H9 (cell line): ENCODE measurements at regions not wholly inside any gene's neighbourhood (a gene's known extent, or its start where the extent isn't known, plus 50 kb on each side); places are given as distances from the start of the nearest gene placed in this dataset.

Experiments used
- DNase-seq: peaks from one replicate; pipeline ENCODE4 v3.0.0-alpha.2; 2017
- H2AFZ ChIP-seq: one replicate; pipeline ENCODE4 v1.6.1; 2013; ENCODE audit warnings: mild to moderate bottlenecking, low read length, control low read depth, moderate library complexity
- H2AK5ac ChIP-seq: 2 replicates; pipeline ENCODE4 v1.6.1; 2013; ENCODE audit warnings: low read length, control low read depth, mixed read lengths; ENCODE audit not compliant: insufficient read length
- H2BK120ac ChIP-seq: one replicate; pipeline ENCODE4 v1.6.1; 2013; ENCODE audit warnings: low read depth, mild to moderate bottlenecking, low read length, control low read depth, inconsistent platforms; ENCODE audit not compliant: poor library complexity, severe bottlenecking
- H2BK12ac ChIP-seq: 2 replicates; pipeline ENCODE4 v1.6.1; 2013; ENCODE audit warnings: low read length, control low read depth, mixed read lengths, low read depth; ENCODE audit not compliant: insufficient read length
- H2BK15ac ChIP-seq: 2 replicates; pipeline ENCODE4 v1.6.1; 2013; ENCODE audit warnings: low read depth, low read length, control low read depth
- H2BK20ac ChIP-seq: one replicate; pipeline ENCODE4 v1.6.1; 2013; ENCODE audit warnings: low read depth, mild to moderate bottlenecking, low read length, control low read depth, inconsistent platforms; ENCODE audit not compliant: poor library complexity, severe bottlenecking
- H2BK5ac ChIP-seq: 2 replicates; pipeline ENCODE4 v1.6.1; 2013; ENCODE audit warnings: low read length, control low read depth, mixed read lengths; ENCODE audit not compliant: insufficient read length
- H3K14ac ChIP-seq: 2 replicates; pipeline ENCODE4 v1.6.1; 2013; ENCODE audit warnings: low read length, control low read depth; ENCODE audit not compliant: insufficient read depth
- H3K18ac ChIP-seq: 2 replicates; pipeline ENCODE4 v1.6.1; 2013; ENCODE audit warnings: low read depth, mild to moderate bottlenecking, mixed read lengths, low read length, control low read depth; ENCODE audit not compliant: insufficient read length
- H3K23ac ChIP-seq: 2 replicates; pipeline ENCODE4 v1.6.1; 2013; ENCODE audit warnings: low read length, control low read depth, mixed read lengths, low read depth; ENCODE audit not compliant: insufficient read length
- H3K23me2 ChIP-seq: 2 replicates; pipeline ENCODE4 v1.6.1; 2013; ENCODE audit warnings: low read depth, mild to moderate bottlenecking, mixed read lengths, low read length, control low read depth; ENCODE audit not compliant: insufficient read length, poor library complexity, severe bottlenecking
- H3K27ac ChIP-seq: 2 replicates; pipeline ENCODE4 v1.5.1; 2013; ENCODE audit warnings: low read length, control low read depth, mixed read lengths, low read depth; ENCODE audit not compliant: insufficient read length
- H3K27me3 ChIP-seq: 2 replicates; pipeline ENCODE4 v1.6.1; 2013; ENCODE audit warnings: low read length, control low read depth, inconsistent platforms; ENCODE audit not compliant: insufficient read depth
- H3K4ac ChIP-seq: 2 replicates; pipeline ENCODE4 v1.6.1; 2013; ENCODE audit warnings: low read depth, mild to moderate bottlenecking, control low read depth, inconsistent platforms, low read length, moderate library complexity
- H3K4me1 ChIP-seq: 2 replicates; pipeline ENCODE4 v1.6.1; 2013; ENCODE audit warnings: low read length, control low read depth, inconsistent platforms; ENCODE audit not compliant: insufficient read depth
- H3K4me2 ChIP-seq: 2 replicates; pipeline ENCODE4 v1.6.1; 2013; ENCODE audit warnings: low read length, control low read depth, mixed read lengths; ENCODE audit not compliant: insufficient read length, insufficient read depth
- H3K56ac ChIP-seq: 2 replicates; pipeline ENCODE4 v1.6.1; 2013; ENCODE audit warnings: low read depth, mild to moderate bottlenecking, mixed read lengths, low read length, control low read depth; ENCODE audit not compliant: insufficient read length
- H3K79me1 ChIP-seq: 2 replicates; pipeline ENCODE4 v1.6.1; 2013; ENCODE audit warnings: low read depth, mild to moderate bottlenecking, moderate library complexity, low read length, control low read depth, inconsistent platforms; ENCODE audit not compliant: insufficient read depth, poor library complexity, severe bottlenecking
- H3K79me2 ChIP-seq: 2 replicates; pipeline ENCODE4 v1.6.1; 2013; ENCODE audit warnings: low read length, control low read depth, inconsistent platforms; ENCODE audit not compliant: insufficient read depth
- H3K9ac ChIP-seq: 2 replicates; pipeline ENCODE4 v1.6.1; 2013; ENCODE audit warnings: low read length, control low read depth, mixed read lengths; ENCODE audit not compliant: insufficient read length; ENCODE audit errors: extremely low read depth
- H3K9me3 ChIP-seq: one replicate; pipeline ENCODE4 v1.6.1; 2013; ENCODE audit warnings: low read depth, low read length, inconsistent platforms; ENCODE audit not compliant: control insufficient read depth
- H3T11ph ChIP-seq: one replicate; pipeline ENCODE4 v1.6.1; 2013; ENCODE audit warnings: mild to moderate bottlenecking, low read length, control low read depth, inconsistent platforms
- H4K20me1 ChIP-seq: one replicate; pipeline ENCODE4 v1.6.1; 2013; ENCODE audit not compliant: control insufficient read depth, insufficient read length, insufficient read depth
- H4K5ac ChIP-seq: 2 replicates; pipeline ENCODE4 v1.6.1; 2013; ENCODE audit warnings: low read depth, mild to moderate bottlenecking, mixed read lengths, low read length, control low read depth; ENCODE audit not compliant: insufficient read length
- H4K8ac ChIP-seq: replicated peaks from 2 replicates; pipeline ENCODE4 v1.6.1; 2013; ENCODE audit warnings: low read length, control low read depth, mixed read lengths, low read depth; ENCODE audit not compliant: insufficient read length
- H4K91ac ChIP-seq: 2 replicates; pipeline ENCODE4 v1.6.1; 2013; ENCODE audit warnings: low read depth, mild to moderate bottlenecking, moderate library complexity, mixed read lengths, low read length, control low read depth; ENCODE audit not compliant: insufficient read length
- H3K27ac Mint-ChIP-seq, 3 experiments: 2 replicates in 2 of 3; 3 replicates in 1 of 3; pipeline ENCODE4 v1.8.0; 2020 to 2021; ENCODE audit warnings: mixed read lengths in 3 of 3, mild to moderate bottlenecking in 1 of 3, moderate library complexity in 1 of 3
- H3K27me3 Mint-ChIP-seq: 2 replicates; pipeline ENCODE4 v1.8.0; 2021; ENCODE audit warnings: low read depth, mild to moderate bottlenecking, moderate library complexity, mixed read lengths
- H3K36me3 Mint-ChIP-seq, 3 experiments: 2 replicates in 2 of 3; 3 replicates in 1 of 3; pipeline ENCODE4 v1.8.0; 2020 to 2021; ENCODE audit warnings: low read depth in 3 of 3, mixed read lengths in 3 of 3; ENCODE audit not compliant: insufficient read depth in 1 of 3
- H3K4me1 Mint-ChIP-seq, 2 experiments: 2 replicates each; pipeline ENCODE4 v1.8.0; 2020; ENCODE audit warnings: mixed read lengths in 2 of 2
- H3K4me3 Mint-ChIP-seq, 2 experiments: 2 replicates in 1 of 2; 3 replicates in 1 of 2; pipeline ENCODE4 v1.8.0; 2020 to 2021; ENCODE audit warnings: mild to moderate bottlenecking in 2 of 2, mixed read lengths in 2 of 2, moderate library complexity in 1 of 2
- H3K9me3 Mint-ChIP-seq, 2 experiments: 2 replicates in 1 of 2; 3 replicates in 1 of 2; pipeline ENCODE4 v1.8.0; 2020; ENCODE audit warnings: mild to moderate bottlenecking in 2 of 2, mixed read lengths in 2 of 2, moderate library complexity in 1 of 2
- CTCF ChIP-seq: fragments of 200-600 bp; sonication (generic); conservative IDR thresholded peaks from 3 replicates; pipeline ENCODE4 v1.8.0; 2021; ENCODE audit warnings: antibody characterized with exemption, mild to moderate bottlenecking
- WGBS: extraction: QIAGEN DNeasy Blood & Tissue Kit; methylation state at CpG from one replicate; pipeline ENCODE4 v1.1.7; 2013; ENCODE audit warnings: missing lambda C conversion rate, low lambda C conversion rate, mixed read lengths; ENCODE audit not compliant: insufficient read length; ENCODE audit errors: extremely low coverage; 5-methylcytosine and 5-hydroxymethylcytosine counted together

GRCh38 chr10:44010873-44011602 lies 362.4 kb upstream of the ZNF32 start:
- Histone ChIP-seq H4K20me1 (no peaks in the 10 kb centered on the region), H3K18ac (no peak overlapping the region), H3K27me3 (no peaks in the 10 kb centered on the region), H3K23me2 (no peaks in the 10 kb centered on the region), H3K4me2 (no peak overlapping the region), H2BK120ac (no peak overlapping the region), H4K5ac (no peak overlapping the region), H4K91ac (no peak overlapping the region), H3K9ac (no peak overlapping the region), H3K4me1 (no peaks in the 10 kb centered on the region), H3K79me2 (no peaks in the 10 kb centered on the region), H2BK15ac (no peak overlapping the region), H3K14ac (no peak overlapping the region; the same call in 1 of the 2 replicates), H3T11ph (no peak overlapping the region), H4K8ac (no peak overlapping the region), H3K23ac (no peak overlapping the region), H3K79me1 (no peaks in the 10 kb centered on the region), H2BK5ac (no peak overlapping the region), H2BK20ac (no peak overlapping the region), H3K27ac (no peak overlapping the region), H3K9me3 (no peaks in the 10 kb centered on the region), H3K56ac (no peak overlapping the region), H3K4ac (no peak overlapping the region), H2BK12ac (no peak overlapping the region), H2AFZ (no peak overlapping the region), H2AK5ac (no peak overlapping the region)
- Mint-ChIP-seq H3K9me3 (no peaks in the 10 kb centered on the region), H3K4me1 (peaks cover 0 to 4% of the 10 kb centered on the region in 2 experiments; a peak in 2 of 4 replicates), H3K27me3 (peaks cover 2% of the 10 kb centered on the region; the same call in 1 of the 2 replicates), H3K27ac (no peak overlapping the region; a peak in 1 of 7 replicates), H3K36me3 (no peaks in the 10 kb centered on the region; a peak in 1 of 7 replicates), H3K4me3 (no peak overlapping the region)
- WGBS, result no CpG with 5 or more reads among the region's 2 CpGs
- TF ChIP-seq CTCF, result no peak
- no peak for DNase-seq
